K562 (cell line): ENCODE measurements at regions not wholly inside any gene's neighbourhood (a gene's known extent, or its start where the extent isn't known, plus 50 kb on each side); places are given as distances from the start of the nearest gene placed in this dataset.

Experiments used
- ATAC-seq: fragments of 200-7000 bp; cut with Tn5 transposase; 3 replicates; pipeline ENCODE4 v1.9.1; 2020; ENCODE audit warnings: moderate library complexity
- BruUV-seq: library from RNA; stranded (reverse); fragments of 400-500 nt; replicated peaks from 2 replicates; lab custom pipeline; 2021; lab: Mats Ljungman, UMichigan
- CTCF ChIA-PET: fragments of 300-600 bp; formaldehyde crosslinking; extraction: SDS; loops from one replicate; lab custom pipeline; 2021; ENCODE audit warnings: low intra/inter-chr PET ratio; lab: Yijun Ruan, JAX
- POLR2A ChIA-PET: fragments of 300-600, 350-650 bp; sonication (Branson Sonifier 250); formaldehyde crosslinking; extraction: SDS; loops from one replicate; lab custom pipeline; 2021; ENCODE audit warnings: antibody characterized with exemption, inconsistent platforms; lab: Yijun Ruan, JAX
- DNase-seq, 4 experiments: peaks; one replicate each; pipeline versions ENCODE4 v3.0.0 to v3.0.0-alpha.2; 2011 to 2018; ENCODE audit warnings: low spot score in 3 of 4, mixed read lengths in 3 of 4; ENCODE audit errors: extremely low read depth in 1 of 4
- FAIRE-seq: peaks from 2 replicates; lab custom pipeline; 2011; peaks lifted over from hg19 to GRCh38; lab: Jason Lieb, UNC
- H2AFZ ChIP-seq: 2 replicates; pipeline ENCODE4 v1.6.0; 2011; ENCODE audit warnings: low read depth, low read length, control low read depth, inconsistent platforms
- H3K27ac ChIP-seq: fragments of 200-600 bp; 3 replicates; pipeline ENCODE4 v1.8.0; 2011; ENCODE audit warnings: low read depth, mild to moderate bottlenecking, control low read depth, inconsistent platforms, low read length, moderate library complexity, mixed read lengths; ENCODE audit errors: extremely low read depth
- H3K27me3 ChIP-seq, 2 experiments: fragments of 300-600 bp in 1 of 2; 2 replicates in 1 of 2; 3 replicates in 1 of 2; pipeline versions ENCODE4 v1.6.0 to v1.8.0; 2011; ENCODE audit warnings: inconsistent platforms in 2 of 2, low read length in 2 of 2, mild to moderate bottlenecking in 1 of 2, mixed read lengths in 1 of 2, moderate library complexity in 1 of 2; ENCODE audit not compliant: control insufficient read depth in 2 of 2, insufficient read depth in 2 of 2
- H3K36me3 ChIP-seq: fragments of 300-600 bp; 3 replicates; pipeline ENCODE4 v1.8.0; 2011; ENCODE audit warnings: mild to moderate bottlenecking, low read length, inconsistent platforms; ENCODE audit not compliant: control insufficient read depth, insufficient read depth
- H3K4me1 ChIP-seq, 2 experiments: fragments of 200-600 bp in 1 of 2; replicated peaks in 1 of 2; 2 replicates in 1 of 2; 3 replicates in 1 of 2; pipeline versions ENCODE4 v1.5.1 to v1.8.0; 2011; ENCODE audit warnings: inconsistent platforms in 2 of 2, low read length in 2 of 2, mild to moderate bottlenecking in 1 of 2, mixed read lengths in 1 of 2, moderate library complexity in 1 of 2; ENCODE audit not compliant: control insufficient read depth in 2 of 2, insufficient read depth in 2 of 2
- H3K4me2 ChIP-seq: 2 replicates; pipeline ENCODE4 v1.6.1; 2011; ENCODE audit warnings: low read length, control low read depth, inconsistent platforms, mixed read lengths; ENCODE audit not compliant: insufficient read depth
- H3K4me3 ChIP-seq: fragments of 200-600 bp; sonication (generic), shearing (Covaris generic); 2 replicates; pipeline ENCODE4 v1.5.1; 2016; ENCODE audit warnings: control low read depth, inconsistent platforms
- H3K79me2 ChIP-seq: fragments of 200-600 bp; 3 replicates; pipeline ENCODE4 v1.8.0; 2011; ENCODE audit warnings: low read length, inconsistent platforms; ENCODE audit not compliant: control insufficient read depth, insufficient read depth
- H3K9ac ChIP-seq, 2 experiments: 2 replicates each; pipeline versions ENCODE4 v1.6.0 to v1.6.1; 2011; ENCODE audit warnings: low read depth in 2 of 2, low read length in 2 of 2, control low read depth in 1 of 2, inconsistent platforms in 1 of 2, mild to moderate bottlenecking in 1 of 2, mixed read lengths in 1 of 2; ENCODE audit not compliant: insufficient read depth in 1 of 2
- H3K9me1 ChIP-seq: one replicate; pipeline ENCODE4 v1.6.0; 2011; ENCODE audit warnings: inconsistent platforms, mild to moderate bottlenecking, low read length, moderate library complexity; ENCODE audit not compliant: control insufficient read depth, insufficient read depth
- H3K9me3 ChIP-seq: replicated peaks from 2 replicates; pipeline ENCODE4 v1.5.1; 2011; ENCODE audit warnings: low read depth, low read length, inconsistent platforms; ENCODE audit not compliant: control insufficient read depth, insufficient read depth
- H4K20me1 ChIP-seq: replicated peaks from 2 replicates; pipeline ENCODE4 v1.6.1; 2011; ENCODE audit warnings: low read length, inconsistent platforms, mixed read lengths; ENCODE audit not compliant: control insufficient read depth, insufficient read depth
- DEAF1 ChIP-seq: fragments of 450-650 bp; formaldehyde crosslinking; IDR thresholded peaks from 2 replicates; pipeline ENCODE4 v1.4.0; 2020; ENCODE audit warnings: mild to moderate bottlenecking, moderate library complexity
- RBM39 ChIP-seq: fragments of 200-400 bp; formaldehyde crosslinking; optimal IDR thresholded peaks from 2 replicates; pipeline ENCODE3; 2018; ENCODE audit warnings: low read depth, low read length
- REST ChIP-seq, 2 experiments: fragments of 450-650 bp; formaldehyde crosslinking in 1 of 2; IDR thresholded peaks; 2 replicates each; pipeline versions ENCODE4 v1.4.0 to v1.6.1; 2014 to 2020; ENCODE audit warnings: mild to moderate bottlenecking in 2 of 2, borderline replicate concordance in 1 of 2, low read depth in 1 of 2
- STAT5B ChIP-seq: fragments of 250-450 bp; sonication (Bioruptor Pico); IDR thresholded peaks from 2 replicates; pipeline ENCODE4 v1.8.0; 2021; ENCODE audit warnings: mild to moderate bottlenecking, inconsistent platforms
- THRB ChIP-seq: fragments of 450-650 bp; formaldehyde crosslinking; conservative IDR thresholded peaks from 2 replicates; pipeline ENCODE4 v1.4.0; 2022; ENCODE audit warnings: mild to moderate bottlenecking, missing genetic modification characterization
- ZNF57 ChIP-seq: fragments of 450-650 bp; formaldehyde crosslinking; IDR thresholded peaks from 2 replicates; pipeline ENCODE4 v1.4.0; 2020; ENCODE audit warnings: mild to moderate bottlenecking, moderate library complexity
- WGBS: fragments of 100-300 bp; shearing (Covaris generic); methylation state at CpG from one replicate; pipeline ENCODE4 v1.1.6; 2016; ENCODE audit warnings: low coverage, mixed read lengths; ENCODE audit not compliant: insufficient coverage; ENCODE audit errors: missing lambda C conversion rate; 5-methylcytosine and 5-hydroxymethylcytosine counted together
- in situ Hi-C: fragments of 300-500 bp; cut with MboI; formaldehyde crosslinking; loops from 4 replicates; pipeline ENCODE4 v1.15.0; 2018; ENCODE audit warnings: inconsistent platforms, mixed read lengths
- intact Hi-C: fragments of 100-400 bp; cut with micrococcal nuclease; formaldehyde crosslinking; loops from 2 replicates; pipeline ENCODE4 v1.14.2; 2022
- TF ChIP-seq, protein P1 (sequence below): fragments of 200-800 bp; sonication (Bioruptor generic); IDR thresholded peaks from 2 replicates; pipeline ENCODE4 v1.6.1; 2017; ENCODE audit warnings: missing genetic modification characterization, missing compliant biosample characterization

DNA sequence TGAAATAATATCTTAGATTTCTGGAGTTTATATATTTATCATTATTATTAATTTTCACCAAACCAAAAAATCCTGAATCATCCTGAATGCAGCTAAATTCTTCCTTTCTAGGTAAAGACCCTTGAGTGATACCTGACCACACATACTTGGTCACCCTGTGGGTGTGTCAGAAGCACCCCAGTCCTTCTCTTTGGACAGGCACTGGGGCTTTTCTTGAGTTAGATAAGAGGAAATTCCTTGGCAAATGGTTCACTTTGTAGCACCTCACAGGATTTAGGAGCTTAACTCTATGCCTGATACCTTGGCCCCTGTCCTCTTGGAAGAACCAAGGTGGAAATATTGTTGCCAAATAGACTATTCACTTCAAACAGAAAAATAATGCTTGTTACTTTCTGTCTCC, 69.6 kb upstream of the PNPLA4 start (continued):
- no peak for TF ChIP-seq ZNF57 (CRISPR knock-in tag)
- TF ChIP-seq THRB (CRISPR knock-in tag) = no peak

DNA sequence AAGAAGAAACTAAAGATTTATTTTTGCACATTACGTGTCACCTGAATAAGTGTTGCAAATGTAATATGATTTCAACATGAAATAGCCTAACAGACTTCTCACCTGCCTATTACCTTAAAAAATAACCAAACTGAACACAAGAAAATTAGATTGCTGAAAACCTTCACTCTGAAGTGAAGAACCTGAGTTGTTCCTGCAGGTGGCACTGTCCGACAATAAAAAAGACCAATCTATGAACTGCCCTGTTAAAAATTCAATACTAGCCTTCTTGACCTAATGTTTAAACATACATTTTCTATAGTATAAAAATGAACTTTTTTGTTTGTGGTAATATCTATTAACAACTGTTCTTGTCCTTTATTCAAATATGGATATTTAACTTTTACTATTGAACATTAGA, 69.2 kb upstream of the PNPLA4 start:
- ChIA-PET POLR2A (no interaction called here), CTCF (interaction anchor here (0.6 to 0.7 kb wide), 3 partner anchors 743 to 1614 kb away, joined by 3 read pairs; no protein-coding TSS in a partner anchor)
- ATAC-seq = peak; percentile 76
- FAIRE-seq = peak; percentile 6
- no peaks in the 10 kb centered on the region for H3K27me3 ChIP-seq
- no peaks in the 10 kb centered on the region for H4K20me1 ChIP-seq
- peak; percentile 8 to 43 (median 12) for DNase-seq
- H3K36me3 ChIP-seq = no peaks in the 10 kb centered on the region
- WGBS = 0% methylated on average over 2 of the region's 2 CpGs
- in situ Hi-C loops = loop anchor here (10.0 kb wide), 1 partner anchor 738 kb away; the partner anchor contains the start of gene ANOS1
- no peaks in the 10 kb centered on the region for H3K9me1 ChIP-seq
- BruUV-seq = no TSS peak
- H2AFZ ChIP-seq = no peak overlapping the region
- no peaks in the 10 kb centered on the region for H3K9me3 ChIP-seq
- no peaks in the 10 kb centered on the region for H3K79me2 ChIP-seq
- no peak overlapping the region for H3K4me2 ChIP-seq
- intact Hi-C loops = loop anchor here (1.0 kb wide), 2 partner anchors 742 to 819 kb away; no protein-coding TSS in a partner anchor
- no peak overlapping the region for H3K4me3 ChIP-seq
- H3K9ac ChIP-seq = no peak overlapping the region
- H3K27ac ChIP-seq = no peak overlapping the region
- no peaks in the 10 kb centered on the region for H3K4me1 ChIP-seq
- TF ChIP-seq RBM39 = no peak
- TF ChIP-seq DEAF1 (CRISPR knock-in tag) = peak; percentile 19; the same call in 1 of the 2 replicates
- no peak for TF ChIP-seq STAT5B
- TF ChIP-seq, protein P1, sequence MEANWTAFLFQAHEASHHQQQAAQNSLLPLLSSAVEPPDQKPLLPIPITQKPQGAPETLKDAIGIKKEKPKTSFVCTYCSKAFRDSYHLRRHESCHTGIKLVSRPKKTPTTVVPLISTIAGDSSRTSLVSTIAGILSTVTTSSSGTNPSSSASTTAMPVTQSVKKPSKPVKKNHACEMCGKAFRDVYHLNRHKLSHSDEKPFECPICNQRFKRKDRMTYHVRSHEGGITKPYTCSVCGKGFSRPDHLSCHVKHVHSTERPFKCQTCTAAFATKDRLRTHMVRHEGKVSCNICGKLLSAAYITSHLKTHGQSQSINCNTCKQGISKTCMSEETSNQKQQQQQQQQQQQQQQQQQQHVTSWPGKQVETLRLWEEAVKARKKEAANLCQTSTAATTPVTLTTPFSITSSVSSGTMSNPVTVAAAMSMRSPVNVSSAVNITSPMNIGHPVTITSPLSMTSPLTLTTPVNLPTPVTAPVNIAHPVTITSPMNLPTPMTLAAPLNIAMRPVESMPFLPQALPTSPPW (CRISPR knock-in tag) = no peak
- TF ChIP-seq REST (IDR thresholded peaks at IDR 0.05; ENCODE audit: borderline replicate concordance) = peak; percentile 32; the same call in 1 of the 2 replicates
- no peak for TF ChIP-seq REST (CRISPR knock-in tag; IDR thresholded peaks at IDR 0.05; ENCODE audit: low read depth)
